ENCODE measurements at regions not wholly inside any gene's neighbourhood (a gene's known extent, or its start where the extent isn't known, plus 50 kb on each side); places are given as distances from the start of the nearest gene placed in this dataset.
"Not testable (repeated sequence)": the region's sequence is repeated elsewhere in the genome, so short reads cannot be mapped to it uniquely, and the experiment has no call there.

DNA sequence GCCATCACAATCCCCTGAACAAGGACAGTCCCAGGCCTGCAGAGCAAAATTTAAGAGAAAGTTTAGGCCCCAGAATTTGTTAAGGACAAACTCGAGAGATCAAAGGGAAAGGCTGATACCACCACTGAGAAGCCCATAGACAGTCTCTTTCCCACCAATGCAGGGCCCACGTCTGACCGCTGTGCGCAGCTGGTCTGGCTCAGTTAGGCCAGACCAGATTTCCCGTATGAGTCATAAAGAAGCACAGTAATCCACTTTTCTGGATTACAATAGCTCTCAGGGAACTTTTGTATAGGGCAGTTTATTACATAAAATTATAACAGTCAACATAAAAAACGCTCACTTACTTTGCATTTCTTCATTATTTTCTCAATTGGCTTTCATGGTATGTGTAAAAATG lies 259.5 kb downstream of the RCHY1 start (continued):
- TF ChIP-seq, protein P1, sequence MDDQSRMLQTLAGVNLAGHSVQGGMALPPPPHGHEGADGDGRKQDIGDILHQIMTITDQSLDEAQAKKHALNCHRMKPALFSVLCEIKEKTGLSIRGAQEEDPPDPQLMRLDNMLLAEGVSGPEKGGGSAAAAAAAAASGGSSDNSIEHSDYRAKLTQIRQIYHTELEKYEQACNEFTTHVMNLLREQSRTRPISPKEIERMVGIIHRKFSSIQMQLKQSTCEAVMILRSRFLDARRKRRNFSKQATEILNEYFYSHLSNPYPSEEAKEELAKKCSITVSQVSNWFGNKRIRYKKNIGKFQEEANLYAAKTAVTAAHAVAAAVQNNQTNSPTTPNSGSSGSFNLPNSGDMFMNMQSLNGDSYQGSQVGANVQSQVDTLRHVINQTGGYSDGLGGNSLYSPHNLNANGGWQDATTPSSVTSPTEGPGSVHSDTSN (CRISPR knock-in tag; IDR thresholded peaks at IDR 0.05; ENCODE audit: borderline replicate concordance), result no peak

DNA sequence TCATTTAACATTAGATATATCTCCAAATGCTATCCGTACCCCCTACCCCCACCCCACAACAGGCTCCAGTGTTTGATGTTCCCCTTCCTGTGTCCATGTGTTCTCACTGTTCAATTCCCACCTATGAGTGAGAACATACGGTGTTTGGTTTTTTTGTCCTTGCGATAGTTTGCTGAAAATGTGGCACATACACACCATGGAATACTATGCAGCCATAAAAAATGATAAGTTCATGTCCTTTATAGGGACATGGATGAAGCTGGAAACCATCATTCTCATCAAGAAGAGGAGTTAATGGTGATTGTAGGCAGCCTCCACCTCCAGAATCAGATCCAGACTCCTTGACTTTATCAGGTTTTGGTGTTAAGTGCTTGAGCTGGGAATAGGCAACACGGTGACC lies 261.1 kb downstream of the RCHY1 start:
- H3K79me2 ChIP-seq (ENCODE audit: insufficient read depth, low read length); H3K4me2 ChIP-seq (ENCODE audit: low read depth, low read length); in situ Hi-C loops (cut with HindIII; ENCODE audit: extremely low pct_ligation_motif_present, low pct_unique_long_range_greater_than_20kb); H3K9me3 ChIP-seq (ENCODE audit: low read length); POLR2A ChIA-PET; H3K9ac ChIP-seq (ENCODE audit: insufficient read depth, low read depth, low read length); H4K20me1 ChIP-seq (ENCODE audit: insufficient read depth, low read length); H3K4me1 ChIP-seq (ENCODE audit: insufficient read depth, low read length); H3K4me3 ChIP-seq (replicated peaks in 1 of 3; ENCODE audit: insufficient read depth in 1 of 3, low read depth in 2 of 3, low read length in 3 of 3); H3K36me3 ChIP-seq (replicated peaks in 1 of 2; ENCODE audit: control insufficient read depth in 1 of 2, insufficient read depth in 2 of 2, low read length in 2 of 2); DNase-seq (ENCODE audit: low spot score); FAIRE-seq; H3K27ac ChIP-seq (ENCODE audit: extremely low read length, insufficient read depth, low read length); ATAC-seq; H2AFZ ChIP-seq (ENCODE audit: low read length); H3K27me3 ChIP-seq (ENCODE audit: control insufficient read depth in 1 of 2, insufficient read depth in 2 of 2, low read length in 2 of 2); intact Hi-C loops (cut with micrococcal nuclease; ENCODE audit: unreplicated experiment); BruUV-seq (replicated peaks); CTCF ChIA-PET (ENCODE audit: low intra/inter-chr PET ratio, low total read pairs): not testable (repeated sequence)
- 52% methylated on average over 3 of the region's 4 CpGs for whole genome bisulfite sequencing (ENCODE audit: low lambda C conversion rate)

DNA sequence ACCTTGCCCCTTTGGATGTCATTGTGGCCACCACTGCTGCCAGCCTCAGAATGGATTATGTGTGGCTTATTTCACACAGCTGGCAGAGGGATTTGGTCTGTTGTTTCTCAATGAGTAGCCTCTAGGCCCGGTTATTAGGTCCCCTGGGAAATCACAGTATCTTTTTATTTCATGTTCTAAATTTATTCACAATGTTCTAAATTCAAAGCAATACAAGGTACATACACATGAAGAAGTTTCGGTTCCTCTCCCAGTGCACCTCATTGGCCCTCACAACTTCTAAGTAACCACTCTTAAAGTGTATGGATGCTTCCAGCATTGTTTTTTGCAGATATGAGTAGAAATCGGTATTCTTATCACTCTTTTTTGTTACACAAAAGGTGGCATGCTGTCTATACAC lies 262.7 kb downstream of the RCHY1 start:
- 3% methylated on average over 3 of the region's 3 CpGs for WGBS (ENCODE audit: low lambda C conversion rate)

More for the DNA sequence above, 262.7 kb downstream of the RCHY1 start:
- Histone ChIP-seq H3K27me3 (ENCODE audit: control insufficient read depth in 1 of 2, insufficient read depth in 2 of 2, low read length in 2 of 2) (no peaks in the 10 kb centered on the region; a peak in 1 of 5 replicates), H3K79me2 (ENCODE audit: insufficient read depth, low read length) (no peaks in the 10 kb centered on the region), H4K20me1 (ENCODE audit: insufficient read depth, low read length) (no peaks in the 10 kb centered on the region), H3K9me3 (ENCODE audit: low read length) (no peaks in the 10 kb centered on the region), H3K4me3 (replicated peaks in 1 of 3; ENCODE audit: insufficient read depth in 1 of 3, low read depth in 2 of 3, low read length in 3 of 3) (no peak overlapping the region), H3K4me2 (ENCODE audit: low read depth, low read length) (no peak overlapping the region), H3K4me1 (ENCODE audit: insufficient read depth, low read length) (no peaks in the 10 kb centered on the region), H3K36me3 (replicated peaks in 1 of 2; ENCODE audit: control insufficient read depth in 1 of 2, insufficient read depth in 2 of 2, low read length in 2 of 2) (no peaks in the 10 kb centered on the region), H3K27ac (ENCODE audit: extremely low read length, insufficient read depth, low read length) (no peak overlapping the region), H3K9ac (ENCODE audit: insufficient read depth, low read depth, low read length) (no peak overlapping the region), H2AFZ (ENCODE audit: low read length) (no peak overlapping the region)
- in situ Hi-C loops (cut with HindIII; ENCODE audit: extremely low pct_ligation_motif_present, low pct_unique_long_range_greater_than_20kb) (no loop called here), intact Hi-C loops (cut with micrococcal nuclease; ENCODE audit: unreplicated experiment) (no loop called here)
- ChIA-PET CTCF (ENCODE audit: low intra/inter-chr PET ratio, low total read pairs) (no interaction called here), POLR2A (no interaction called here)
- ATAC-seq (no peak), FAIRE-seq (no peak), DNase-seq (ENCODE audit: low spot score) (no peak)
- no peak for TF ChIP-seq EHMT2 (IDR thresholded peaks at IDR 0.05; ENCODE audit: borderline replicate concordance, low read depth, low read length)
- no peak for TF ChIP-seq FLYWCH1 (CRISPR knock-in tag; IDR thresholded peaks at IDR 0.05)
- no peak for TF ChIP-seq KDM6A (CRISPR knock-in tag; IDR thresholded peaks at IDR 0.05; ENCODE audit: low read depth)
- TF ChIP-seq ZNF143 (CRISPR knock-in tag; IDR thresholded peaks at IDR 0.05), result no peak
- no peak for TF ChIP-seq MIER2 (CRISPR knock-in tag; IDR thresholded peaks at IDR 0.05)
- TF ChIP-seq, protein P2, sequence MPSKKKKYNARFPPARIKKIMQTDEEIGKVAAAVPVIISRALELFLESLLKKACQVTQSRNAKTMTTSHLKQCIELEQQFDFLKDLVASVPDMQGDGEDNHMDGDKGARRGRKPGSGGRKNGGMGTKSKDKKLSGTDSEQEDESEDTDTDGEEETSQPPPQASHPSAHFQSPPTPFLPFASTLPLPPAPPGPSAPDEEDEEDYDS (CRISPR knock-in tag; IDR thresholded peaks at IDR 0.05), result no peak
- TF ChIP-seq CEBPG (CRISPR knock-in tag; IDR thresholded peaks at IDR 0.05), result no peak
- TF ChIP-seq NFE2L2 (IDR thresholded peaks at IDR 0.05; ENCODE audit: low read length), result no peak
- no peak for TF ChIP-seq ONECUT2 (CRISPR knock-in tag; IDR thresholded peaks at IDR 0.05)
- no peak for TF ChIP-seq ZNF670 (CRISPR knock-in tag; IDR thresholded peaks at IDR 0.05; ENCODE audit: borderline replicate concordance)
- no peak for TF ChIP-seq SMC3 (IDR thresholded peaks at IDR 0.05; ENCODE audit: low read length)
- TF ChIP-seq BORCS8-MEF2B (CRISPR knock-in tag; IDR thresholded peaks at IDR 0.05), result no peak
- no peak for TF ChIP-seq ZNF224 (CRISPR knock-in tag; IDR thresholded peaks at IDR 0.05)
- BruUV-seq (replicated peaks), result no TSS peak
